SK-N-SH (cell line): ENCODE measurements at regions not wholly inside any gene's neighbourhood (a gene's known extent, or its start where the extent isn't known, plus 50 kb on each side); places are given as distances from the start of the nearest gene placed in this dataset.

Experiments used
- CTCF ChIA-PET: fragments of 300-600, 350-600 bp; formaldehyde crosslinking; extraction: SDS; loops from one replicate; lab custom pipeline; 2021; lab: Yijun Ruan, JAX
- POLR2A ChIA-PET: fragments of 350-600 bp; sonication (Branson Sonifier 250); formaldehyde crosslinking; extraction: SDS; loops from one replicate; lab custom pipeline; 2020; ENCODE audit warnings: antibody characterized with exemption, inconsistent platforms; lab: Yijun Ruan, JAX
- DNase-seq: peaks from one replicate; pipeline ENCODE4 v3.0.0; 2012
- H2AFZ ChIP-seq: fragments of 200-600 bp; sonication (generic); 2 replicates; pipeline ENCODE4 v1.8.1; 2016; ENCODE audit warnings: antibody characterized with exemption, mild to moderate bottlenecking, low read depth
- H3F3A ChIP-seq: fragments of 200-600 bp; sonication (generic); replicated peaks from 2 replicates; pipeline ENCODE3; 2016; ENCODE audit warnings: antibody characterized with exemption, mild to moderate bottlenecking; ENCODE audit not compliant: insufficient read depth
- H3K27ac ChIP-seq, 2 experiments: fragments of 200-500 bp in 1 of 2; fragments of 200-600 bp in 1 of 2; sonication (Bioruptor generic) in 1 of 2; sonication (generic), shearing (Covaris generic) in 1 of 2; 2 replicates each; pipeline versions ENCODE4 v1.5.1 to v1.6.1; 2014 to 2016; ENCODE audit warnings: low read depth in 2 of 2, inconsistent platforms in 1 of 2, low read length in 1 of 2, mild to moderate bottlenecking in 1 of 2, mixed read lengths in 1 of 2
- H3K27me3 ChIP-seq: fragments of 200-600 bp; sonication (generic), shearing (Covaris generic); 2 replicates; pipeline ENCODE4 v1.6.1; 2016; ENCODE audit warnings: mixed run types; ENCODE audit not compliant: insufficient read depth
- H3K36me3 ChIP-seq, 2 experiments: fragments of 200-500 bp in 1 of 2; fragments of 200-600 bp in 1 of 2; sonication (Bioruptor generic) in 1 of 2; sonication (generic) in 1 of 2; replicated peaks in 1 of 2; 2 replicates each; pipeline versions ENCODE3 to v1.5.1; 2014 to 2016; ENCODE audit warnings: low read length in 1 of 2, mild to moderate bottlenecking in 1 of 2; ENCODE audit not compliant: insufficient read depth in 2 of 2, control insufficient read depth in 1 of 2
- H3K4me1 ChIP-seq, 2 experiments: fragments of 200-500 bp in 1 of 2; fragments of 200-600 bp in 1 of 2; sonication (Bioruptor generic) in 1 of 2; sonication (generic), shearing (Covaris generic) in 1 of 2; 2 replicates each; pipeline versions ENCODE4 v1.5.1 to v1.6.1; 2014 to 2016; ENCODE audit warnings: low read depth in 1 of 2, low read length in 1 of 2, mixed run types in 1 of 2; ENCODE audit not compliant: insufficient read depth in 2 of 2, control insufficient read depth in 1 of 2
- H3K4me2 ChIP-seq: fragments of 200-600 bp; sonication (generic), shearing (Covaris generic); 2 replicates; pipeline ENCODE4 v1.6.1; 2017; ENCODE audit warnings: mixed run types
- H3K4me3 ChIP-seq, 2 experiments: fragments of 200-500 bp in 1 of 2; fragments of 200-600 bp in 1 of 2; sonication (Bioruptor generic) in 1 of 2; sonication (generic), shearing (Covaris generic) in 1 of 2; 2 replicates each; pipeline versions ENCODE4 v1.5.1 to v1.8.1; 2014 to 2016; ENCODE audit warnings: low read depth in 2 of 2, inconsistent platforms in 1 of 2, low read length in 1 of 2, mild to moderate bottlenecking in 1 of 2, mixed read lengths in 1 of 2, moderate library complexity in 1 of 2
- H3K79me2 ChIP-seq: fragments of 200-600 bp; sonication (generic); 2 replicates; pipeline ENCODE4 v1.8.1; 2017; ENCODE audit warnings: mild to moderate bottlenecking; ENCODE audit not compliant: insufficient read depth
- H3K9ac ChIP-seq: fragments of 200-600 bp; sonication (generic); 2 replicates; pipeline ENCODE4 v1.6.1; 2017; ENCODE audit warnings: mixed run types
- H3K9me2 ChIP-seq: fragments of 200-600 bp; sonication (generic); 2 replicates; pipeline ENCODE4 v1.6.1; 2017; ENCODE audit warnings: mixed run types
- H3K9me3 ChIP-seq: fragments of 200-600 bp; sonication (generic); 2 replicates; pipeline ENCODE4 v1.6.1; 2017; ENCODE audit warnings: mixed run types, mild to moderate bottlenecking, moderate library complexity
- H4K20me1 ChIP-seq: fragments of 200-600 bp; sonication (generic); 2 replicates; pipeline ENCODE4 v1.6.1; 2017; ENCODE audit warnings: mild to moderate bottlenecking, mixed run types; ENCODE audit not compliant: insufficient read depth
- CHD2 ChIP-seq: fragments of 150-350 bp; IDR thresholded peaks from 2 replicates; pipeline ENCODE4 v1.6.1; 2018; ENCODE audit warnings: low read length; ENCODE audit not compliant: partially characterized antibody
- ELF1 ChIP-seq: IDR thresholded peaks from 2 replicates; pipeline ENCODE4 v1.4.0; 2012
- EZH2phosphoT487 ChIP-seq: fragments of 200-600 bp; sonication (generic); IDR thresholded peaks from 2 replicates; pipeline ENCODE4 v1.6.1; 2017; ENCODE audit warnings: low read depth, mixed run types, mild to moderate bottlenecking, antibody characterized with exemption, moderate library complexity, borderline replicate concordance
- FOSL2 ChIP-seq: IDR thresholded peaks from 2 replicates; pipeline ENCODE4 v1.4.0; 2012; ENCODE audit warnings: low read depth, mild to moderate bottlenecking, moderate library complexity, borderline replicate concordance
- FOXJ3 ChIP-seq: sonication (generic); formaldehyde crosslinking; IDR thresholded peaks from 2 replicates; pipeline ENCODE4 v1.5.1; 2020; ENCODE audit warnings: mild to moderate bottlenecking, missing genetic modification reagents
- FOXM1 ChIP-seq: IDR thresholded peaks from 2 replicates; pipeline ENCODE4 v1.4.0; 2012; ENCODE audit warnings: low read depth, mild to moderate bottlenecking
- NFIC ChIP-seq: IDR thresholded peaks from 2 replicates; pipeline ENCODE4 v1.4.0; 2012; ENCODE audit warnings: borderline replicate concordance
- NRF1 ChIP-seq: IDR thresholded peaks from 2 replicates; pipeline ENCODE4 v1.6.1; 2012; ENCODE audit warnings: low read depth, mild to moderate bottlenecking, low read length
- POLR2AphosphoS5 ChIP-seq: IDR thresholded peaks from 2 replicates; pipeline ENCODE4 v1.6.1; 2012; ENCODE audit warnings: low read depth, low read length
- RAD21 ChIP-seq: IDR thresholded peaks from 2 replicates; pipeline ENCODE4 v1.6.1; 2012; ENCODE audit warnings: mild to moderate bottlenecking, low read length
- RCOR1 ChIP-seq: fragments of 150-350 bp; IDR thresholded peaks from 2 replicates; pipeline ENCODE4 v1.6.1; 2017; ENCODE audit warnings: antibody characterized with exemption, low read length
- RFX5 ChIP-seq: IDR thresholded peaks from 2 replicates; pipeline ENCODE4 v1.6.1; 2012; ENCODE audit warnings: mild to moderate bottlenecking, improper control_type of control experiment, low read length
- RXRA ChIP-seq: IDR thresholded peaks from 2 replicates; pipeline ENCODE4 v1.4.0; 2012; ENCODE audit warnings: low read depth, mild to moderate bottlenecking, borderline replicate concordance
- SIN3A ChIP-seq: IDR thresholded peaks from 2 replicates; pipeline ENCODE4 v1.6.1; 2012; ENCODE audit warnings: low read depth, mild to moderate bottlenecking, low read length, moderate library complexity, borderline replicate concordance
- YY1 ChIP-seq: IDR thresholded peaks from 2 replicates; pipeline ENCODE4 v1.4.0; 2012; ENCODE audit warnings: low read depth, mild to moderate bottlenecking
- WGBS: methylation state at CpG from one replicate; pipeline ENCODE4 v1.1.6; 2017; ENCODE audit warnings: low lambda C conversion rate; 5-methylcytosine and 5-hydroxymethylcytosine counted together
- TF ChIP-seq, protein P1 (sequence below): fragments of 150-350 bp; IDR thresholded peaks from 2 replicates; pipeline ENCODE4 v1.6.1; 2017; ENCODE audit warnings: antibody characterized with exemption, low read length, low read depth, borderline replicate concordance
- TF ChIP-seq, protein P2 (sequence below): IDR thresholded peaks from 2 replicates; pipeline ENCODE4 v1.4.0; 2012; ENCODE audit warnings: low read depth, borderline replicate concordance
- TF ChIP-seq, protein P3 (sequence below): fragments of 200-600 bp; sonication (generic); IDR thresholded peaks from 2 replicates; pipeline ENCODE4 v1.6.1; 2017; ENCODE audit warnings: antibody characterized with exemption, mild to moderate bottlenecking, moderate library complexity
- TF ChIP-seq, protein P4 (sequence below): fragments of 150-350 bp; IDR thresholded peaks from 2 replicates; pipeline ENCODE4 v1.6.1; 2016; ENCODE audit warnings: mild to moderate bottlenecking, low read depth, low read length
- TF ChIP-seq, protein P5 (sequence below): IDR thresholded peaks from 2 replicates; pipeline ENCODE4 v1.4.0; 2012; ENCODE audit warnings: low read depth, borderline replicate concordance

DNA sequence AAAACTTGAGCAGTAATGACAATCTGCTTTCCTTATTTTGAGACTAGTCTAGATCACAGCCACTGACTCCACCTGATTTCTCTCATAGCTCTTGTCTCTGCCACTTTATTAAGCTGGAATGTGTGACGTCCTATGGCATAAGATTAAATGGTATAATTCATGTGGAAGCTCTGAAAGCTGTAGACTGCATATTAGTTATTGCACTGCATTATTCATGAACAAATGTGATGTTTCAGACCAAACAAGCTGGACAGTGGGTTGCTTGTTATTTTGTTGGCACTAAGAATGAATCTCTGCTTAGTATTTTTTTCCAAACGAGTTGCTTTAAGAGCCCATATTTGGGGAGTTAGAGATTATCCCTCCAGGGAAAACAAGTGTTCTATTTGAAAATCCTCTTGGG is 1218.5 kb downstream of the SUCLG1 start:
- Histone ChIP-seq H3K9ac (no peak overlapping the region), H3K79me2 (no peaks in the 10 kb centered on the region), H3K4me3 (no peak overlapping the region), H3F3A (no peaks in the 10 kb centered on the region), H2AFZ (no peak overlapping the region), H3K27me3 (no peaks in the 10 kb centered on the region), H3K4me2 (no peak overlapping the region), H3K4me1 (no peaks in the 10 kb centered on the region), H3K27ac (no peak overlapping the region), H3K36me3 (no peaks in the 10 kb centered on the region)
- 3% methylated on average over 2 of the region's 2 CpGs for WGBS
- POLR2A ChIA-PET: interaction anchor here (0.6 kb wide), 1 partner anchor 727 kb away, joined by 3 read pairs; no protein-coding TSS in a partner anchor
- TF ChIP-seq RXRA (no peak), CHD2 (no peak), EZH2phosphoT487 (no peak), YY1 (no peak), RCOR1 (no peak), RFX5 (no peak), RAD21 (no peak), POLR2AphosphoS5 (no peak), SIN3A (no peak), NRF1 (no peak), FOXM1 (no peak), FOXJ3 (CRISPR knock-in tag) (no peak), ELF1 (no peak), NFIC (no peak), FOSL2 (no peak)
- TF ChIP-seq, protein P1, sequence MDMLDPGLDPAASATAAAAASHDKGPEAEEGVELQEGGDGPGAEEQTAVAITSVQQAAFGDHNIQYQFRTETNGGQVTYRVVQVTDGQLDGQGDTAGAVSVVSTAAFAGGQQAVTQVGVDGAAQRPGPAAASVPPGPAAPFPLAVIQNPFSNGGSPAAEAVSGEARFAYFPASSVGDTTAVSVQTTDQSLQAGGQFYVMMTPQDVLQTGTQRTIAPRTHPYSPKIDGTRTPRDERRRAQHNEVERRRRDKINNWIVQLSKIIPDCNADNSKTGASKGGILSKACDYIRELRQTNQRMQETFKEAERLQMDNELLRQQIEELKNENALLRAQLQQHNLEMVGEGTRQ: no peak
- TF ChIP-seq, protein P2, sequence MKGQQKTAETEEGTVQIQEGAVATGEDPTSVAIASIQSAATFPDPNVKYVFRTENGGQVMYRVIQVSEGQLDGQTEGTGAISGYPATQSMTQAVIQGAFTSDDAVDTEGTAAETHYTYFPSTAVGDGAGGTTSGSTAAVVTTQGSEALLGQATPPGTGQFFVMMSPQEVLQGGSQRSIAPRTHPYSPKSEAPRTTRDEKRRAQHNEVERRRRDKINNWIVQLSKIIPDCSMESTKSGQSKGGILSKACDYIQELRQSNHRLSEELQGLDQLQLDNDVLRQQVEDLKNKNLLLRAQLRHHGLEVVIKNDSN: no peak
- TF ChIP-seq, protein P3, sequence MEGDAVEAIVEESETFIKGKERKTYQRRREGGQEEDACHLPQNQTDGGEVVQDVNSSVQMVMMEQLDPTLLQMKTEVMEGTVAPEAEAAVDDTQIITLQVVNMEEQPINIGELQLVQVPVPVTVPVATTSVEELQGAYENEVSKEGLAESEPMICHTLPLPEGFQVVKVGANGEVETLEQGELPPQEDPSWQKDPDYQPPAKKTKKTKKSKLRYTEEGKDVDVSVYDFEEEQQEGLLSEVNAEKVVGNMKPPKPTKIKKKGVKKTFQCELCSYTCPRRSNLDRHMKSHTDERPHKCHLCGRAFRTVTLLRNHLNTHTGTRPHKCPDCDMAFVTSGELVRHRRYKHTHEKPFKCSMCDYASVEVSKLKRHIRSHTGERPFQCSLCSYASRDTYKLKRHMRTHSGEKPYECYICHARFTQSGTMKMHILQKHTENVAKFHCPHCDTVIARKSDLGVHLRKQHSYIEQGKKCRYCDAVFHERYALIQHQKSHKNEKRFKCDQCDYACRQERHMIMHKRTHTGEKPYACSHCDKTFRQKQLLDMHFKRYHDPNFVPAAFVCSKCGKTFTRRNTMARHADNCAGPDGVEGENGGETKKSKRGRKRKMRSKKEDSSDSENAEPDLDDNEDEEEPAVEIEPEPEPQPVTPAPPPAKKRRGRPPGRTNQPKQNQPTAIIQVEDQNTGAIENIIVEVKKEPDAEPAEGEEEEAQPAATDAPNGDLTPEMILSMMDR: no peak
- TF ChIP-seq, protein P4, sequence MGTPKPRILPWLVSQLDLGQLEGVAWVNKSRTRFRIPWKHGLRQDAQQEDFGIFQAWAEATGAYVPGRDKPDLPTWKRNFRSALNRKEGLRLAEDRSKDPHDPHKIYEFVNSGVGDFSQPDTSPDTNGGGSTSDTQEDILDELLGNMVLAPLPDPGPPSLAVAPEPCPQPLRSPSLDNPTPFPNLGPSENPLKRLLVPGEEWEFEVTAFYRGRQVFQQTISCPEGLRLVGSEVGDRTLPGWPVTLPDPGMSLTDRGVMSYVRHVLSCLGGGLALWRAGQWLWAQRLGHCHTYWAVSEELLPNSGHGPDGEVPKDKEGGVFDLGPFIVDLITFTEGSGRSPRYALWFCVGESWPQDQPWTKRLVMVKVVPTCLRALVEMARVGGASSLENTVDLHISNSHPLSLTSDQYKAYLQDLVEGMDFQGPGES: no peak
- TF ChIP-seq, protein P5, sequence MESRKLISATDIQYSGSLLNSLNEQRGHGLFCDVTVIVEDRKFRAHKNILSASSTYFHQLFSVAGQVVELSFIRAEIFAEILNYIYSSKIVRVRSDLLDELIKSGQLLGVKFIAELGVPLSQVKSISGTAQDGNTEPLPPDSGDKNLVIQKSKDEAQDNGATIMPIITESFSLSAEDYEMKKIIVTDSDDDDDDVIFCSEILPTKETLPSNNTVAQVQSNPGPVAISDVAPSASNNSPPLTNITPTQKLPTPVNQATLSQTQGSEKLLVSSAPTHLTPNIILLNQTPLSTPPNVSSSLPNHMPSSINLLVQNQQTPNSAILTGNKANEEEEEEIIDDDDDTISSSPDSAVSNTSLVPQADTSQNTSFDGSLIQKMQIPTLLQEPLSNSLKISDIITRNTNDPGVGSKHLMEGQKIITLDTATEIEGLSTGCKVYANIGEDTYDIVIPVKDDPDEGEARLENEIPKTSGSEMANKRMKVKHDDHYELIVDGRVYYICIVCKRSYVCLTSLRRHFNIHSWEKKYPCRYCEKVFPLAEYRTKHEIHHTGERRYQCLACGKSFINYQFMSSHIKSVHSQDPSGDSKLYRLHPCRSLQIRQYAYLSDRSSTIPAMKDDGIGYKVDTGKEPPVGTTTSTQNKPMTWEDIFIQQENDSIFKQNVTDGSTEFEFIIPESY: no peak
- TF ChIP-seq, all 33 proteins: peak for 0
- CTCF ChIA-PET: no interaction called here
- no peak for DNase-seq
- H4K20me1 ChIP-seq: no peaks in the 10 kb centered on the region
- H3K9me3 ChIP-seq: no peaks in the 10 kb centered on the region
- no peaks in the 10 kb centered on the region for H3K9me2 ChIP-seq
